ENCODE measurements at regions not wholly inside any gene's neighbourhood (a gene's known extent, or its start where the extent isn't known, plus 50 kb on each side); places are given as distances from the start of the nearest gene placed in this dataset.

DNA sequence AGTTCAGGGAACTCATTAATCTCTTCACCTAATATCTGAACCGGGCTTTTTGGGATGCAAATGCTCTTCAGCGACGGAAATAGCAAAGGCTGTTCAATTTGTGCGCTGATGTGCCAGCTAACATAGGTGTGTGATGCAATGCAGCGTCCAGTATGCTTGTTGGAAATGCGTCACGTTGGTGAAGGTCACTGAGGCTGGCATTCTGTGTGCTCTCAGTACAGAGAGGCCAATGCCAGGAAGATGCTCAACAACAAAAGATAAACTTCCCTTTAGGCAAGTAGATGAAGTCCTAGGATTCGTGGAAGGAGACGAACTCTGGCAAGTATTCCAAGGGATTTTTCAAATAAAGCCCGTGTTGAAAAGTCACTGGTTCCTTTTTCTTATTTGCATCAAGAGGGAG is 649.5 kb upstream of the MKI67 start:
- TF ChIP-seq, protein P1, sequence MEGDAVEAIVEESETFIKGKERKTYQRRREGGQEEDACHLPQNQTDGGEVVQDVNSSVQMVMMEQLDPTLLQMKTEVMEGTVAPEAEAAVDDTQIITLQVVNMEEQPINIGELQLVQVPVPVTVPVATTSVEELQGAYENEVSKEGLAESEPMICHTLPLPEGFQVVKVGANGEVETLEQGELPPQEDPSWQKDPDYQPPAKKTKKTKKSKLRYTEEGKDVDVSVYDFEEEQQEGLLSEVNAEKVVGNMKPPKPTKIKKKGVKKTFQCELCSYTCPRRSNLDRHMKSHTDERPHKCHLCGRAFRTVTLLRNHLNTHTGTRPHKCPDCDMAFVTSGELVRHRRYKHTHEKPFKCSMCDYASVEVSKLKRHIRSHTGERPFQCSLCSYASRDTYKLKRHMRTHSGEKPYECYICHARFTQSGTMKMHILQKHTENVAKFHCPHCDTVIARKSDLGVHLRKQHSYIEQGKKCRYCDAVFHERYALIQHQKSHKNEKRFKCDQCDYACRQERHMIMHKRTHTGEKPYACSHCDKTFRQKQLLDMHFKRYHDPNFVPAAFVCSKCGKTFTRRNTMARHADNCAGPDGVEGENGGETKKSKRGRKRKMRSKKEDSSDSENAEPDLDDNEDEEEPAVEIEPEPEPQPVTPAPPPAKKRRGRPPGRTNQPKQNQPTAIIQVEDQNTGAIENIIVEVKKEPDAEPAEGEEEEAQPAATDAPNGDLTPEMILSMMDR (IDR thresholded peaks at IDR 0.05) = no peak
- TF ChIP-seq POLR2A (IDR thresholded peaks at IDR 0.05) = no peak

Data from lower leg skin (tissue), 3 donors.